Choroid plexus epithelial cell (primary cell): ENCODE measurements at regions not wholly inside any gene's neighbourhood (a gene's known extent, or its start where the extent isn't known, plus 50 kb on each side); places are given as distances from the start of the nearest gene placed in this dataset.

ENCODE experiments used
- DNase-seq: peaks from one replicate; pipeline ENCODE4 v3.0.0-alpha.2; 2010; ENCODE audit warnings: low read depth
- H3K4me3 ChIP-seq: 2 replicates; pipeline ENCODE4 v1.5.1; 2011; ENCODE audit warnings: low read depth, mild to moderate bottlenecking, control low read depth, low read length, moderate library complexity
- TF ChIP-seq, protein P1 (sequence below): conservative IDR thresholded peaks from 2 replicates; pipeline ENCODE4 v1.5.1; 2011; ENCODE audit warnings: low read depth, mild to moderate bottlenecking, control low read depth, inconsistent platforms, low read length, moderate library complexity

DNA sequence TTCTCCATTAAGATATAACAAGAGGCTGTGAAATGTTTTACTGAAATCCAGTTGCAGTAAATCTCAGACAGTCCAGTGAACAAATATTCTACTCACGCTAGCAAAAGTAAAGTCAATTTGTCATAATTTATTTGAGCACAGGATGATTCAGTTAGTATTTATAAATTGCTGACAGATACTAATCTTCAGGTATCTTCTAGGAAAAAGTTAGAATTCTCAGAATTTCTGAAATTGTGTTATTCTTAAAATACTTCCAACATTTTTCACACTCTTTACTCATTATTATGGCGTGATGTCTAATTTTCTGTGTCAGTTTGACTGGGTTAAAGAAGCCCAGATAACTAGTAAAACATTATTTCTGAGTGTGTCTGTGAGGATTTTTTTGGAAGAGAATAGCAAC, 460.2 kb upstream of the ACVR2A start:
- no peak overlapping the region for H3K4me3 ChIP-seq
- no peak for DNase-seq
- TF ChIP-seq, protein P1, sequence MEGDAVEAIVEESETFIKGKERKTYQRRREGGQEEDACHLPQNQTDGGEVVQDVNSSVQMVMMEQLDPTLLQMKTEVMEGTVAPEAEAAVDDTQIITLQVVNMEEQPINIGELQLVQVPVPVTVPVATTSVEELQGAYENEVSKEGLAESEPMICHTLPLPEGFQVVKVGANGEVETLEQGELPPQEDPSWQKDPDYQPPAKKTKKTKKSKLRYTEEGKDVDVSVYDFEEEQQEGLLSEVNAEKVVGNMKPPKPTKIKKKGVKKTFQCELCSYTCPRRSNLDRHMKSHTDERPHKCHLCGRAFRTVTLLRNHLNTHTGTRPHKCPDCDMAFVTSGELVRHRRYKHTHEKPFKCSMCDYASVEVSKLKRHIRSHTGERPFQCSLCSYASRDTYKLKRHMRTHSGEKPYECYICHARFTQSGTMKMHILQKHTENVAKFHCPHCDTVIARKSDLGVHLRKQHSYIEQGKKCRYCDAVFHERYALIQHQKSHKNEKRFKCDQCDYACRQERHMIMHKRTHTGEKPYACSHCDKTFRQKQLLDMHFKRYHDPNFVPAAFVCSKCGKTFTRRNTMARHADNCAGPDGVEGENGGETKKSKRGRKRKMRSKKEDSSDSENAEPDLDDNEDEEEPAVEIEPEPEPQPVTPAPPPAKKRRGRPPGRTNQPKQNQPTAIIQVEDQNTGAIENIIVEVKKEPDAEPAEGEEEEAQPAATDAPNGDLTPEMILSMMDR: no peak

DNA sequence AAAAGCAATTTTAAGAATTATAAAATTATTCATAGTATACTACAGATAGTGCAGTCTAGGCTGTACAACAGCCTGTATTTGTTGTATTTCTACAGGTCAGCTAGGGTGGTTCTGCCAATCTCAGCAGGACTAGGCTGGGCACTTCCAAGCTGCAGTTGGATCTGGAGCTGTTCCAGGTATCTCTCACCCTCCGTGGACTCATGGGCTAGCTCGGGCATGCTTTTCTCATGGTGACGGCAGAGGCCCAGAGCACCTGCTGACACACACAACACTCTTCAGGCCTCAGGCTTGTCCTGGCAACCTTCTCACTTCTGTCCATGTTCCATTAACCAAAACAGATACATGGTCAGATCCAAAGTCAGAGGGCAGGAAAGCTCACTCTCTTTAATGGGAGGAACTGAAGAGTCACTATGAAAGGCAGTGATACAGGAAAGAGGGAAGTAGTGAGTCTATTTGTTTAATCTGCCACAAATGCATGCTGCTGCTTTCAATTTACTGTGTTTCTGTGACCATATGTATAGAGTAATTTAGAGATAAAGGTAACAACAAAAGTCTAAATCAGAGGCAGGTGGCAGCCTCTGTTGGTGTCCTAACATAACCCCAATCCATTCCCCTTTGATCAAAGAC, 462.4 kb upstream of the ACVR2A start:
- H3K4me3 ChIP-seq: no peak overlapping the region
- DNase-seq: no peak
- TF ChIP-seq, protein P1: no peak

DNA sequence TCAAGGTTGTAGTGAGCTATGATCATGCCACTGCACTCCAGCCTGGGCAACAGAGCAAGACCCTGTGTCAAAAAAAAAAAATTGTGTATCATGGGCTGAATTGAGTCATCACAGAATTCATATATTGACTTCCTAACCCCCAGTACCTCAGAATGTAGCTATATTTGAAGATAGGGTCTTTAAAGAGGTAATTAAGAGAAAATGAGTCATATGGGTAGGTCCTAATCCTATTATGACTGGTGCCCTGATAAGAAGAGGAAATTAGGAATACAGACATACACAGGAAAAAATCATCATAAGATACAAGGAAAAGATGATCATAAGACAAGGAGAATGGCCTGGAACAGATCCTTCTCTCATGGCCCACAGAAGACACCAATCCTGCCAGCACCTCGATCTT, 466.4 kb upstream of the ACVR2A start:
- no peak overlapping the region for H3K4me3 ChIP-seq
- DNase-seq: no peak
- TF ChIP-seq, protein P1: no peak

DNA sequence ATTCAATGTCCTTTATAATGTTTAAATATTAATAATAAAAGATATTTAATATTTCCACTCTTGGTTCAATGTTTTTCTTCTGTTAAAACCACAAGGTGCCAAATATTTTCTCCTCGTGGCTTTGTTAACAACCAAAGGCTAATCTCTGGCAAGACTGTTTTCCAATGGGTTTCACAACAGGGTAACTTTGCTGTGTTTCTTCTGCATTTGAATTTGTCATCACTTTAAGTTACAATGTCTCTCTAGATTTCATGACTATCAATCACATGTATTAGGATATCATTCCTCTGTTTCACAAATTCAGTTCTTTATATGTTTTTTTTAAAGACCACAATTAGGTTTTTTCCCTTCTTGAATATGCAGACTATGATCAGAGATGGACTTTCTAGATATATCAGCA, 469.8 kb upstream of the ACVR2A start:
- DNase-seq: no peak
- H3K4me3 ChIP-seq: no peak overlapping the region

DNA sequence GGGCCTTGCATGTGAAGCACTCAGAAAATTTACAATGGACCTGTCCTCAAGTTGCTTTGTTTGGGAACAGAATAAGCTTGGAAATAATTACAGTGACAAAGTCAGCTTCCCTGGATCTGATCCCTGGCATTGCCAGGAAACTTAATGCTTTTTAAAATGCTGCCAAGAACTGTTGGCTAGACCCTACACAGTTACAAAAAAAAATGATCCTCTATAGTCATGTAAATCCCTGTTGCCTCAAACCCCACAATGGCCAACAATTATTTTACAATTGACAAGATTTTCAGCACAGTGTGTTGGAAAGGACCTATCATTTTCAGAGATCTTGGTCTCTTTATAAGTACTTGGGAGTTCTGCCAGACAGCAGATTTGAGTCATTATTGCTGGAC, 470.4 kb upstream of the ACVR2A start:
- TF ChIP-seq, protein P1: no peak
- H3K4me3 ChIP-seq: no peak overlapping the region
- DNase-seq: no peak

More for the DNA sequence above, 469.8 kb upstream of the ACVR2A start:
- TF ChIP-seq, protein P1: no peak

DNA sequence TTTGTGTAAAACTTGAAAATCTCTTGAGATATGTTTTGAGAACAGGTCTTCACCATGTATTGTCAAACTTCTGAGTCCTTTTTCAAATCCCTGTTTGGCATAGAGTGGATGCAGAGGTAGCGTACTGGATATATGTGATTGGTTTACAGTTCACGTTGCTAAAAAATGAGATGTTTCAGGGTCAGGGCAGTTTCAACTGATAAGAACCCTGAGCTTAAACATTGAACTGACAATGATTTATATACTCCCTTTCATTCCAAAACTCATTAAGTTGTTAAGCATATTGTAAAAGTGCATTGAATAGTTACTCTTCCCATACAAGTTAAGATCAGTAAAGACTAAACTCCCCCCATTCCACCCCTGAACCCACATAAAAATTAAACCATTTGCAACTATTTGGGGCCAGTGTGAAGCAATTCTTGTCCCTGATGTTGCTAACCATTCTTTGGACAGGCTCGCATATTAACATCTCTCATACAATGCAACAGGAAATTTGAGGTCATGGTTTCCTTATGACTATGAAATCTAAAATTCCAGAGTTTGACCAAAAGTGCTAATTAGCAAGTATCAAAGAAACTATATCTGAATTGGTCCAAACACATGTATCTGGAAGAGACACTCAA, 470.9 kb upstream of the ACVR2A start:
- H3K4me3 ChIP-seq: no peak overlapping the region
- TF ChIP-seq, protein P1: no peak
- DNase-seq: no peak

DNA sequence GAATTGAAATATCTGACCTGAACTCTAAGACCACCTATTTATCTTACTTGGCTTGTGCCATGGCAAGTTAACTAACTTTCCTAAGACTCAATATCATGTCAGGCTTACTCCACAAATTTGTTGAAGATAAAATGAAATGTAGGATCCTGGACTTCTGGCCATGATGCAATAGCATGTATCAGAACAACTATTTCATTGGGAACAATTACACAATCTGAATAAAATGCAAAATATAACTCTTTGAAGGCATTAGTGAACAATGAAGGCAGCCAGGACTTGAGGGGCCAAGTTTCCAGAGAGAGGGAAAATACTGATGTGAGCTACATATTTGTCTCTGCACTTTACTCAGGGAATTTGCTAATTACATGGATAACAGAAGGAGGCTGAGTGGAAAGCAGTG, 476.5 kb upstream of the ACVR2A start:
- DNase-seq: no peak
- no peak overlapping the region for H3K4me3 ChIP-seq
- TF ChIP-seq, protein P1: no peak
